ENCODE measurements at regions not wholly inside any gene's neighbourhood (a gene's known extent, or its start where the extent isn't known, plus 50 kb on each side); places are given as distances from the start of the nearest gene placed in this dataset.

- TF ChIP-seq CTCF (IDR thresholded peaks at IDR 0.05): no peak
- no peak for TF ChIP-seq POLR2A (IDR thresholded peaks at IDR 0.05)
- no peak for TF ChIP-seq POLR2AphosphoS5 (IDR thresholded peaks at IDR 0.05)
- TF ChIP-seq EP300 (IDR thresholded peaks at IDR 0.05): no peak
- no peak for DNase-seq
- WGBS, 2 donors: 95% methylated on average over 5 of the region's 5 CpGs
- Histone ChIP-seq H3K27me3 (no peaks in the 10 kb centered on the region), H3K4me3 (no peak overlapping the region), H3K36me3 (no peaks in the 10 kb centered on the region), H3K9me3 (no peaks in the 10 kb centered on the region), H3K4me1 (peaks cover 0 to 13% (median 9%) of the 10 kb centered on the region in 4 donors), H3K27ac (no peak overlapping the region)
- ATAC-seq (ENCODE audit: low FRiP score in 2 of 2): no peak
Observed at GRCh38 chr10:79004311-79004710, 64.5 kb upstream of the ZMIZ1 start.

- 88% methylated on average over 8 to 11 of the region's 11 CpGs for WGBS, 2 donors
- H3K9me3 ChIP-seq: no peaks in the 10 kb centered on the region
- peaks cover 0 to 13% (median 9%) of the 10 kb centered on the region in 4 donors for H3K4me1 ChIP-seq
- H3K27ac ChIP-seq: no peak overlapping the region
- DNase-seq (peak in 1 of 2 donors; percentile 50), ATAC-seq (ENCODE audit: low FRiP score in 2 of 2) (no peak)
- no peaks in the 10 kb centered on the region for H3K36me3 ChIP-seq
- TF ChIP-seq EP300 (IDR thresholded peaks at IDR 0.05) (no peak), POLR2A (IDR thresholded peaks at IDR 0.05) (no peak), CTCF (IDR thresholded peaks at IDR 0.05) (no peak), POLR2AphosphoS5 (IDR thresholded peaks at IDR 0.05) (no peak)
- H3K27me3 ChIP-seq: no peaks in the 10 kb centered on the region
- no peak overlapping the region for H3K4me3 ChIP-seq
Observed at GRCh38 chr10:79005126-79005810, 63.5 kb upstream of the ZMIZ1 start.

- no peaks in the 10 kb centered on the region for H3K9me3 ChIP-seq
- ATAC-seq (ENCODE audit: low FRiP score in 2 of 2) (no peak), DNase-seq (no peak)
- H3K27me3 ChIP-seq: no peaks in the 10 kb centered on the region
- H3K4me1 ChIP-seq: peaks cover 0 to 6% (median 0%) of the 10 kb centered on the region in 4 donors
- no peaks in the 10 kb centered on the region for H3K36me3 ChIP-seq
- no peak overlapping the region for H3K4me3 ChIP-seq
- 76 to 84% methylated on average over 8 of the region's 8 CpGs for WGBS, 2 donors
- peak overlapping the region in 1 of 4 donors; percentile 2 for H3K27ac ChIP-seq
- TF ChIP-seq POLR2A (IDR thresholded peaks at IDR 0.05) (no peak), POLR2AphosphoS5 (IDR thresholded peaks at IDR 0.05) (no peak), EP300 (IDR thresholded peaks at IDR 0.05) (no peak)
Observed at GRCh38 chr10:79007018-79007417, 61.7 kb upstream of the ZMIZ1 start.

- 48 to 76% methylated on average over 5 of the region's 5 CpGs for WGBS, 2 donors
- Histone ChIP-seq H3K27me3 (no peaks in the 10 kb centered on the region), H3K4me3 (no peak overlapping the region), H3K4me1 (peaks cover 0 to 6% (median 0%) of the 10 kb centered on the region in 4 donors), H3K36me3 (no peaks in the 10 kb centered on the region), H3K27ac (peak overlapping the region in 1 of 4 donors; percentile 2), H3K9me3 (no peaks in the 10 kb centered on the region)
- ATAC-seq (ENCODE audit: low FRiP score in 2 of 2): peak in 1 of 2 donors; percentile 41
- no peak for TF ChIP-seq EP300 (IDR thresholded peaks at IDR 0.05)
- TF ChIP-seq POLR2A (IDR thresholded peaks at IDR 0.05): no peak
- TF ChIP-seq POLR2AphosphoS5 (IDR thresholded peaks at IDR 0.05): no peak
- TF ChIP-seq CTCF (IDR thresholded peaks at IDR 0.05): no peak
- no peak for DNase-seq
Observed at GRCh38 chr10:79007421-79008319, 61.1 kb upstream of the ZMIZ1 start.

GRCh38 chr10:79009145-79009544 is 59.6 kb upstream of the ZMIZ1 start:
- peaks cover 0 to 6% (median 0%) of the 10 kb centered on the region in 4 donors for H3K4me1 ChIP-seq
- H3K27ac ChIP-seq: no peak overlapping the region
- DNase-seq: no peak
- H3K36me3 ChIP-seq: no peaks in the 10 kb centered on the region
- no peaks in the 10 kb centered on the region for H3K27me3 ChIP-seq
- no peak for ATAC-seq (ENCODE audit: low FRiP score in 2 of 2)
- no peaks in the 10 kb centered on the region for H3K9me3 ChIP-seq
- 95 to 100% methylated on average over 5 of the region's 5 CpGs for WGBS, 2 donors
- H3K4me3 ChIP-seq: no peak overlapping the region
- TF ChIP-seq CTCF (IDR thresholded peaks at IDR 0.05): no peak
- TF ChIP-seq POLR2AphosphoS5 (IDR thresholded peaks at IDR 0.05): no peak
- no peak for TF ChIP-seq POLR2A (IDR thresholded peaks at IDR 0.05)
- no peak for TF ChIP-seq EP300 (IDR thresholded peaks at IDR 0.05)
